ENCODE measurements at regions not wholly inside any gene's neighbourhood (a gene's known extent, or its start where the extent isn't known, plus 50 kb on each side); places are given as distances from the start of the nearest gene placed in this dataset.
A peak's percentile ranks its signal among the peaks of the same experiment; 100 is the strongest.

DNA sequence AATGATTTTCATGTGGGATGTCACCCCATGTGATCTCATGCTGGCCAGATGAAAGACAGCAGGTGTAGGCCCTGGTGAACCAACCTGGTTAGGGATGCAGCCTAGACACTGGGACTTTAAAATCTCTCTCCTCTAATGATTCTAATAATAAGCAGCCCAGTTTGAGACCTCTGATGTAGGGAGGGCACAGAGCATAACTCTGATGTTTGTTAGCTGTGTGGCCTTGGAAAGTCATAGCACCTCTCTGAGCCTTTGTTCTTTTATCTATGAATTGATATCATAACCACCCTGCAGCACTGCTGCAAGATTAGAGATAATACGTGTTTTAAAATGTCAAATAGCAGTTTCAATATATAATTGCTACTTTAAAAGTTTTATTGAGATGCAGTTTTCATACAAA lies 106.0 kb downstream of the RPL22L1 start:
- TF ChIP-seq ZFP30 (CRISPR knock-in tag; IDR thresholded peaks at IDR 0.05) (no peak), ISL1 (CRISPR knock-in tag; IDR thresholded peaks at IDR 0.05) (no peak), TSHZ2 (CRISPR knock-in tag; IDR thresholded peaks at IDR 0.05) (no peak), PATZ1 (CRISPR knock-in tag; IDR thresholded peaks at IDR 0.05; ENCODE audit: borderline replicate concordance) (no peak), ZNF70 (CRISPR knock-in tag; IDR thresholded peaks at IDR 0.05) (no peak), RARB (CRISPR knock-in tag; IDR thresholded peaks at IDR 0.05) (no peak)
- no peak for ATAC-seq

DNA sequence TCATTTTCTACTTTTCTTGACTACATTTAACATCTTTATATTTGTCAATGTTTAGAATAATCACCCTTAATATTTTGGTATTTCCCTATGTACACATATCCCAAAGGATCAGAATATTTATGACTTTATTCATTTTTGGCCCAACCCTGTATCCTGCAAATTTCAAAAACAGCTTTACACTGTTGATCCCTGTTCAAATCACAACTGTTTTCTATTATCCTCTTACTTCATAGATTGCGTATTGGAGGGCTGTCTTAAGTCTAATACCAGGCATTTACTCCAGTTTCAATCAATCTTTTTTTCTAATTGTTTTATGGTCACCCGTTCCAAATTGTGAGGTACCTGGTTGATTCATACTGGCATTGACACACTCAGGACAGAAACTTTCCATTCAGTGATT lies 107.9 kb downstream of the RPL22L1 start:
- no peak for TF ChIP-seq ISL1 (CRISPR knock-in tag; IDR thresholded peaks at IDR 0.05)
- TF ChIP-seq SNAI2 (CRISPR knock-in tag; IDR thresholded peaks at IDR 0.05), result no peak
- TF ChIP-seq BACH2 (CRISPR knock-in tag; IDR thresholded peaks at IDR 0.05; ENCODE audit: borderline replicate concordance), result no peak
- no peak for TF ChIP-seq ARNTL (CRISPR knock-in tag; IDR thresholded peaks at IDR 0.05; ENCODE audit: borderline replicate concordance, low read depth)
- no peak for TF ChIP-seq OSR1 (CRISPR knock-in tag; IDR thresholded peaks at IDR 0.05)
- no peak for TF ChIP-seq PPARA (CRISPR knock-in tag; IDR thresholded peaks at IDR 0.05; ENCODE audit: borderline replicate concordance)
- ATAC-seq, result no peak

- TF ChIP-seq ZNF8 (CRISPR knock-in tag; IDR thresholded peaks at IDR 0.05), result no peak
- TF ChIP-seq ISL1 (CRISPR knock-in tag; IDR thresholded peaks at IDR 0.05), result no peak
- no peak for TF ChIP-seq ZC3H10 (CRISPR knock-in tag; IDR thresholded peaks at IDR 0.05)
- no peak for TF ChIP-seq TCF4 (CRISPR knock-in tag; IDR thresholded peaks at IDR 0.05; ENCODE audit: borderline replicate concordance)
- TF ChIP-seq CREB5 (CRISPR knock-in tag; IDR thresholded peaks at IDR 0.05; ENCODE audit: low read depth), result no peak
- TF ChIP-seq OSR1 (CRISPR knock-in tag; IDR thresholded peaks at IDR 0.05), result no peak
- TF ChIP-seq BACH2 (CRISPR knock-in tag; IDR thresholded peaks at IDR 0.05; ENCODE audit: borderline replicate concordance), result no peak
- no peak for TF ChIP-seq ZNF565 (CRISPR knock-in tag; conservative IDR thresholded peaks at IDR 0.05; ENCODE audit: low read depth)
- no peak for TF ChIP-seq POU6F1 (CRISPR knock-in tag; IDR thresholded peaks at IDR 0.05; ENCODE audit: borderline replicate concordance, low read depth)
- TF ChIP-seq ZFP30 (CRISPR knock-in tag; IDR thresholded peaks at IDR 0.05), result no peak
- no peak for TF ChIP-seq CSDC2 (CRISPR knock-in tag; IDR thresholded peaks at IDR 0.05)
- no peak for TF ChIP-seq GLIS3 (CRISPR knock-in tag; IDR thresholded peaks at IDR 0.05)
- no peak for TF ChIP-seq TOX (CRISPR knock-in tag; IDR thresholded peaks at IDR 0.05; ENCODE audit: borderline replicate concordance)
- no peak for ATAC-seq
These were observed 108.9 kb downstream of the RPL22L1 start for GRCh38 chr3:170761103-170761502.

DNA sequence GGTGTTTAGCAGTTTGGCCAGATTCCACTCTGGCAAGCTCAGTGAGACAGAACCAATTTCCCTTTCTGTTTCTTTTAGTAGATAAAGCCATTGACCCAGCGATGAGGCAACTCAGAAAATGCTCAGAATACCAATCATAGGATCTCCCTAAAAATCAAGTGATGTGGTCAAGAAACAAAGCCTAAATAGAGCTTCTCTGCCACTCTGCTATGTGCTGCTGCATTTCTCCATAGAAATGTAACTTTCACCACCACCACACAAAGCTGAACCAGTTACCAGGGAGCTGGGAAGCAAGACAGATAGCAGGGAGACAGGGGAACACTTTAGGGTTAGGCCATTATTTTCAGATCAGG lies 109.8 kb downstream of the RPL22L1 start:
- ATAC-seq, result peak; percentile 80
- TF ChIP-seq TOX (CRISPR knock-in tag; IDR thresholded peaks at IDR 0.05; ENCODE audit: borderline replicate concordance) (no peak), ZFP30 (CRISPR knock-in tag; IDR thresholded peaks at IDR 0.05) (no peak), ESRRG (CRISPR knock-in tag; IDR thresholded peaks at IDR 0.05) (no peak), PATZ1 (CRISPR knock-in tag; IDR thresholded peaks at IDR 0.05; ENCODE audit: borderline replicate concordance) (no peak), CSDC2 (CRISPR knock-in tag; IDR thresholded peaks at IDR 0.05) (no peak), ARNTL (CRISPR knock-in tag; IDR thresholded peaks at IDR 0.05; ENCODE audit: borderline replicate concordance, low read depth) (no peak)

Measured in SK-N-SH treated with all-trans-retinoic acid at 6 μM for 48 hours (cell line).